Colon (tissue), 2 donors: ENCODE measurements at regions not wholly inside any gene's neighbourhood (a gene's known extent, or its start where the extent isn't known, plus 50 kb on each side); places are given as distances from the start of the nearest gene placed in this dataset.
"Not testable (repeated sequence)": the region's sequence is repeated elsewhere in the genome, so short reads cannot be mapped to it uniquely, and the experiment has no call there.

Source experiments
- FAIRE-seq: peaks from 2 replicates; lab custom pipeline; 2012; peaks lifted over from hg19 to GRCh38; lab: Jason Lieb, UNC
- donor health status: control.
- donor health status: control.

DNA sequence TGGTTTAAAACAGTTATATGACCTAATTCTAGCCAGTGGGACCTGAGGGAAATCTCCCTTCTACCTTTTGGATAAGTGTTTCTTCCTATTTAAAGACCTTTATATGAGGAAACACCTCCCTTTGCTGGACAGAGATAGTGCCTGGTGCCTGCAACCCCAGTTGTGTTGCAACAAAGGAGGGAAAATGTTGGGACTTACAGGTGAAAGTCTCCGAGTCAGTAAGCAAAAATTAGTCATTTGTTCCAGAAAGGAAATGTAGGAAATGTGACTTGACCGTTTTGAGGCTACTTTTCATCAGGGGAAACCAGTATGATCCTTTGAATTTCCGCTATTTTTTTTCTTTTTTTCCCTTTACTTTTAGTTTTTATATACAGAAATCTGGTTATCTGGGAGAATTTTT lies 165.5 kb downstream of the DKK1 start:
- FAIRE-seq, result no peak

DNA sequence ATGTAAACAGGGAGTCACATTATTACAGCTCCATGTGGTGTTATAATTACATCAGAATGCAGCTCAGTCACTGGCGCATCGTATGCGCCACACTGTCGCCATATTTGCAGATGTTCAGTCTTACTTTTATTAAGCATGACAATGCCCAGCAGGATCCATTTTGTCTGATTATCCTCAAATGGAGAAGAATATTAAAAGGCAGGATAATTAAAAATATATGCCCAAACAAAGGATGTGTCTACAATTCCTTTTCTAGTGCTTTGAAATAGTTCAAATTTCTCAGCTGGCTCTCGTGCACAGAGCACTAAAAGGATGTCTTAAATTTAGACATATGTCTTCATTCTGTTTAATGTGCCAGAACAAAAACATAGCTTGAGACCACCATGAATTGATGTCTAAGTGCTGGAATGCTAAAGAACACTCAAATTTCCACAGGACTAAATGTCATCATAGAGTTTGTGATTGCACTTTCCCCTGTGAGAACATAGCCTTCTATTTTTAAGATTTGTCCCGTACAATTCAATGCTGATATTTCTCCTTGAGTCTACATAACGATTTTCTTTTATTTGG lies 168.0 kb downstream of the DKK1 start:
- FAIRE-seq, result no peak

DNA sequence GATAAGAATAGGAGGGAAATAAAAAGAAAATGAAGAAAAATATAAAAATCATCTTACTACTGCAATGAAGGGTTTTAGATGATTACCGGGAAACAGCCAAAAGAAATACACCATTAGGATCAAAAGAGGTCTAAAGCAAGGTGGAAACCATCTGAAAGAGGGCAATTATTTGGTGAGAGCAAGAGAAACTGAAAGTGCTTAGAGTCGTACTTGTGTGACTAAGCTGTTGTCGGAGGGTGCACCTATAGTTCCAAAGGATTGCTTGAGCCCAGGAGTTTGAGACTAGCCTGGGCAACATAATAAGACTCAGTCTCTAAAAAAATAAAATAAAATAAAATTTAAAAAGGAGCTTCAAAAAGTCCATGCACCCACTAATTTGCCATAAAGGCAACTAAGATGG lies 169.5 kb downstream of the DKK1 start:
- no peak for FAIRE-seq

DNA sequence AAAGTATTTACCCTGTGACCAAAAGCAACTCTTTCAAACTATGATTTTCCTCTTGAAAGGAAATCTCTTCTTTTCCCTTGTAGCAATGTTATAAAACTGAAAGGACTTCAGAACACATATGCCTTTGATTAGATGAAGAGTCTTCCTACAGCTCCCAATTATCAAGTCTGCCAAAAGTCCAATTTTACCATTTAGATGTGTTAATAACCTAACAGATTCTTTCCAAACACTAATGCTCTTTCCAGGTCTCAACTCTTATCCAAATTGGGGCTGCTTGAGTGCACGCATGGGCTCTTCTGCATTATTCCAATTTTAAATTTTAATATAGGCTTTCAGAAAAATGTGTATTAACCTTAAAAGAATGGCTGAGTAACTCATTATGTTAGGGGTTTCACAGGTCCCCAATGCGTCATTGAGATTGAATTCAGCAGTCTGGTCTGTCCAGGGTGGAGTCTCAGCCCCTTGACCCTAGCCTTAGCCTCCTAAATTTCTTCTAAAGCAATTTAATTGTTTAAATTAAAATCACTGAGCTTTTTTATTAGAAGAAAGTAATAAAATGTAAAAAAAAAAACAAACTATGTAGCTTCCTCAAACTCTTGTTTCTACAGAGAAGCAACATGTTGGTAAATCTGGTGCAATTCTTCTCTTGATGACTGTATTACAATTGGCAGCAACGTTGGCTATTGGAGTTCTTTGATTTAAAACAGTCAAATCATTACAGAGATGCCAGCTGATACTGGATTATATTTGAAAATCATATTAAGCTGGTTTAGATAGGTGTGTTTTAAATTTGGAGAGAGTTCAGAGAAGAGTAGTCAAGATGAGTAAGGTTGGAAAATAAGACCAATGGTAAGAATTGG lies 170.4 kb downstream of the DKK1 start:
- FAIRE-seq, result no peak

DNA sequence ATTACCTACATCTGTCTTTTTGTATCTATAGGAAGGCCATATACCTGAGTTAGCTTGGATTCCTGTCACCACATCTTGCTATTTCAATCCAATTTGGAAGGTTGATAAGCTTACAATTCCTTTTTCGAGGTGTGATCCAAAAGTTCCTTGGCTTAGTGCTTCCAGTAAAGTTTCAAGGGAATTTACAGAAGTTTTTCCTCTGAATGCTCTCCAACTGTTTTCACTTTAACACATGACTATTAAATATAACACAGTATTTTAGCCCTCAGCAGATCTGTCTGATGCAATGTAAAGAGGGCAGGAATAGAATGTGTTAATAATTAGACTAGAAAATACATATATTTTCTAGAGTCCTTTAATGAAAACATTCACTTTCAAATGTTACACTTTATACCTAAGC lies 171.4 kb downstream of the DKK1 start:
- no peak for FAIRE-seq

DNA sequence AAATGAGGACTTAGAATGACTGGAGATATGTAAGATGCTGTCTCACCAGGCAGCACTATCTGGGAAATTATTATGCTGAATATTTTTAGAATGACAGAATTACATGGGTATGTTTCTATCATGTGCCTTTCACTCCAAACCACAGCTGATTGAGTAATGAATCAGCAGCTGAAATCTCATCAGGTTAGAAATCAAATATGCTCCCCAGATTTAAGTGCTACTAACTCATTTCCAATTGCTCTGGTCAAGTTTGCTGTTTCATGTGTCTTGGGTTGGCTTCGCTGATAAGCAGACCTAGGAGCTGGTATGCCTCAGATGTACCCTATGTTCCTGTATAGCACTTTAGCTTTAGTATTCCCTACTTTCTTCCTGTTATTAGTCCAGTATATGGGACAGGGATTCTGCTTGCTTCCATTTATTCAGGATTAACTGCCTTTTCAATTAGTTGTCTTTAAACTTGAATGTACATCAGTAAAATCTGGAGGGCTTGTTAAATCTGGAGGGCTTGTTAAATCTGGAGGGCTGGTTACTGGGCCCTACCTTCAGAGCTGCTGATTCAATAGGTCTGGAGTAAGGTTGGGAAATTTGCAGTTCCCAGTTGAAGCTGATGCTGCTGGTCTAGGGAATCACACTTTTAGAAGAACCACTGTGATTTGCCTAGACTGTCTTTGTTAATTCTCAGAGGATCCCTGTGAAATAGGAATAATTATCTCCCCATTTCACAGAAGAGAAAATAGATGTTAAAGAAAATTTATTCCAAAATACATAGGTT lies 172.9 kb downstream of the DKK1 start:
- no peak for FAIRE-seq

DNA sequence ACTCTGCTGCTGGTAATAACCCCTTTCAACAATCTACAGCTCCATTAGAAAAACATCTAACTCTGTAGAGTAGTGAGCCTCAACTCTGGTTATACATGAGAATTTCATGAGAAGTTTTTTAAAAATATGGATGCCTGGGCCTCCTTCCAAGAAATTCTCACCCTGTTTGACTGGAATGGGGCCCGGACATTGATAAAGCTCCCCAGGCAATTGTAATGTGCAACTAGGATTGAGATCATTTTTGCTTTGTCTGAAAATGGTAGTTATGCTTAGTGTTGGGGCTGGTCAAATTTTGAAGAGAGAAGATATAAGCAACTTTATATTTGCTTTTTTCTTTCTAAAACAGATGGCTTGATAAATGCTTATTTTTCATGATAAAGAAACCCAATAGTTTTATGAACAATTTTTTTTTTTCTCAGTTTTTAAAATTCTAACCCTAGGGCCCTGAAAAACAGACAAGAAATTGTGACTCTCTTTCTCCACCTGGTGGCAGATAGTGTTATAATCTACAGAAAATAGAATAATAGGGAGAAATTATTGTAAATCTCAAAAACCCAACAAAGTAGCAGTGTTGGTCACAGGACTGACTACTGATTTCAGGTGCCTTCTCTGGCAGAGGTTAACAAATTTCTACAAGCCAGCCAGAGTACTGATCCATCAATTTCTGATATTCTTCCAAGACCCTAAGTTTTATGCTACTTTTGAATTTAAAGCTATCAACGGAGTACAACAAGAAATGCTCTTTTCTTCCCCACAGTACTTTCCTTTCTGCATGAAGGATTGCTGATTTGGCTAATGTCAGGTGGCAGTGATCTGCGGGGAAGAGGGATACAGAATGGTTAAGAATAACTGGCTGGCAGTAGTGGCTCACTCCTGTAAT lies 174.8 kb downstream of the DKK1 start:
- no peak for FAIRE-seq

DNA sequence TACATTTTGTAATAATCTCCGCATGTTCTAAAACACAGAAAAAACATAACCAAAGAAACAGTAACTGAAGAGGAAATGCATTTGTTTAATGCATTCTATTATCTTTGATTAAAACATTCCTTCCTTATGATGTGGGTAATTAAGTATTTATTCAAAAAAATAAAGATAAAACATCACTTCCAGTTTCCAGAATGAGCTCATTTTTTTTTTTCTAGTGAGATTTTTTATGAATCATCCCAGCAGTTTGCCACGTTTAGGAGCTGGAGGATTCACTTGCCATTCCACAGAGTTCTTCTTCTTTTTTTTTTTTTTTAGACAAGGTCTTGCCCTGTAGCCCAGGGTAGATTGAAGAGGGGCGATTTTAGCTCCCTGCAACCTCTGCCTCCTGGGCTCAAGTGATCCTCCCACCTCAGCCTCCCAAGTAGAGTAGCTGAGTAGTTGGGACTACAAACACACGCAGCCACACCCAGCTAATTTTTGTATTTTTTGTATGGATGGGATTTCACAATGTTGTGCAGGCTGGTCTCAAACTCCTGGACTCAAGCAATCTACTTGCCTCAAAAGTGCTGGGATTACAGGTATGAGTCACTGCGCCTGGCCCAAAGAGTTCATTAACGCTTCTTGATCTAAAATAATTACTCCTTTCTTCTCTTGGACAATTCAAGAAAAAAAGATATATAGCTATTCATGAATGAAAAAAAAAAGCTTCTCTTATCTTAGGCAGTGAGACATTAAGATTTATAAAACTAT lies 177.3 kb downstream of the DKK1 start:
- no peak for FAIRE-seq

DNA sequence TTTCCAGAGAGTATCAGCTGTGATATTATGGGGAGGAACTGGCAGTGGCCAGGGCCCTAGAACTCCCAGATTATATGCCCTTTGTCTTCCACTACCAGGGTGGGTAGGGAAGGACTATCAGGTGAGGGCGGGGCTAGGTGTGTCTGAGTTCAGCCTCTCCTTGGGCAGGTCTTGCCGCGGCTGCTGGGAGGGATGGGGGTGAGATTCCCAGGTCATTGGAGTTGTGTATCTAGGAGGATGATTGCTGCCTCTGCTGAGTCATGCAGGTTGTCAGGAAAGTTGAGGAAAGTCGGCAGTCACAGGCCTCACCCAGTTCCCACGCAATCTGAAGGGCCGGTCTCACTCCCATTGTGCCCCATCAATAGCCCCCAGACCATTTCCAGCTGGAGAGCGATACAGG lies 185.2 kb downstream of the DKK1 start:
- no peak for FAIRE-seq

DNA sequence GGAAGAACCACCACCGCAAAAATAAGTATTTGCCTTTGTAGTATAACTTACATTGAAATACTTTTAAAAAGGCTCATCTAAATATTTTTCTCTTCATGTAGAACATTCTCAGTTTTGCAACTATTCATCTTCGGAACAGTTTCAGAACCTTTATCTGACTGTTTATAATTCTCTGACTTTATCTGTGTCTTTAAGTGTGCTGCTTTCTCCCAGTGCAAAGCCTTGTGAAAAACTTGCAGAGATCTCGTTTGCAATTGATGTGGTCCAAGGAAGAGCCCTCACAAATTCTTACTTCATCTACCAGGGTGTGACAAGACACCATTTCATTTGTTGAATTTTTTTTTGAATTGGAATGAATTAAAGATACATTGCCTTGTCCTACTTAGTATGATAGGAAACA lies 186.4 kb downstream of the DKK1 start:
- no peak for FAIRE-seq

DNA sequence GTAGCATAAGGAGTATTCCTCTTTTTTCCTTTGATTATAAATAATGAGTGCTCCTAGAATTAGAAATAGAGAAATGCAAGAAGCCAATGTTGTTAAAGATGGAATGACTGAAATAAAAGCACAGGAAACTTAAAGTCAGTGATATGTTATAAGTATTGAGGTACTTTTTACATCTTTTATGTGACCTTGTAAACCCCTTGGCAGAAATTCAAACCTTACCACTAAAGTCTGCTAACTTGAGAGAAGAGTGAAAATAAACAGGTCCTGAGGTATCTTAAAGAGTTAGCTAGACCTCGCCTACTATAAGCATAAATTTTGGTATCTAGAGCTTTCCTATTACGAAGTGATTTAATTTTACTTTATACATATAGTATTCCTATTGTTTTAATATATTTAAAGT lies 188.2 kb downstream of the DKK1 start:
- FAIRE-seq, result no peak

DNA sequence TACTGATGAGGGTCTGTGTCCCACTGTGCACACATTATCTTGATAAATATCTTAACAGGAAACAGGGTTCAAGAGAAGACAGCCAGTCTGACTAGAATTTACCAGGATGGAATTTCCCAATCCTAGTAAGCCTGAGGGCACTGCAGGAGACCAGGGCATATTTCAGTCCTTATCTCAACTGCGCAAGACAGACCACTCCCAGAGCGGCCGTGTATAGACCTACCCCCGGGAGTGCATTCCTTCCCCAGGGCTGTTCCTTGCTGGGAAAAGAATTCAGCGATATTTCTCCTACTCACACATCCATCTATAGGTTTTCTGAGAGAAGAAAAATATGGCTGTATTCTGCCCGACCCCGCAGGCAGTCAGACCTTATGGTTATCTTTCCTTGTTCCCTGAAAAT lies 191.3 kb downstream of the DKK1 start:
- FAIRE-seq, result not testable (repeated sequence)

DNA sequence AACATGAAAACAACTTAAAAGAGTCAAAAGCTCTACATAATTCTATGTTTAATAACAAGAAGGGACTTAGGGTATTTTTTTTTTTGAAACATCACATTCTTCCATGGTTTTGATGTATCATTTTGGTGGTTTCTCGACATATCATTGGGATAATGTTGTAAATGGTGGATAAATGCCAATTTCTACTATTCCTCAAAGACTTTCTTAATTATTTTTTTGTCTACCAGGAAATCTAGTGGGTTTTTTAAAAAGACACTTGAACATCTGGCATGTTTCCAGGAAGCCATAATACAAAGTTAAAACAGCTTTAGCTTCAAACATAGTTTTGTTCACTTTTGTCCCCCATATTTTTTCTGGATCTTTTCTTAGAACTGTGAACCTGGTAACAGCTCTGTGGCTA lies 200.4 kb downstream of the DKK1 start:
- no peak for FAIRE-seq

DNA sequence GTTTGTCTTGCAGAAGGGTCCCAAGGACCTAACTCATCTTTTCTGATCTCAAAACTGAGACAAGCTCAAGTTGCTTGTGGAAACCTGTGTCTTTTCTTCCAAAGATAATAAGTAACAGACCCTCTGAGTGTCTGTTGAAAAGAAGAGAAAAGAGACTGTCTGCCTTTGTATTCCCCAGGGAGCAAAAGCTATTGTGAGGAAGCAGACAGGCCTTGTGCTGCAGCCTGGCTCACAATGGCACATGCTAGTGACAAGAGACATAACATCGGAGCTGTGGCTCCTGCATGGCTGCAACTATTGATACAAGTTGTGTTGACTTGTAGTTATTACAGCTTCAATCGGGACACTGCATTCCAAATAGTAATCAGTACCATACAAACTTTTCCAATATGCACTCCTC lies 202.9 kb downstream of the DKK1 start:
- no peak for FAIRE-seq

DNA sequence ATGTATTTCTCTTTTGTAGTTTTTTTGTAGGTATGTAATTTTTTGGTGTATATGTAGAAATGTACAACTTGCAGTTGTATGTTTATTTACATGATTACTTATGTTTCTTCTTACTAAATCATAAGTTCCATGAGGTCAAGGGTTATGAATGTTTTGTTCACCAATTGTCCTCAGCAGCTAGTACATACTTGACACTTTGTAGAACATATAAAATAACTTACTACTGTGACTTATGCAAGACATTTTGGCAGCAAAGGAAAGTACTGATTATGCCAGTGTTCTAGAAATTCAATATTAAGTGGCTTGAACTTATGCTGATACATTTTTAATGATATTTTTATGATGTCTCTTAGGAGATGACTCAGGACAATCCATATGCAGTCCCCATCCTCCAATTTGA lies 209.6 kb downstream of the DKK1 start:
- no peak for FAIRE-seq

DNA sequence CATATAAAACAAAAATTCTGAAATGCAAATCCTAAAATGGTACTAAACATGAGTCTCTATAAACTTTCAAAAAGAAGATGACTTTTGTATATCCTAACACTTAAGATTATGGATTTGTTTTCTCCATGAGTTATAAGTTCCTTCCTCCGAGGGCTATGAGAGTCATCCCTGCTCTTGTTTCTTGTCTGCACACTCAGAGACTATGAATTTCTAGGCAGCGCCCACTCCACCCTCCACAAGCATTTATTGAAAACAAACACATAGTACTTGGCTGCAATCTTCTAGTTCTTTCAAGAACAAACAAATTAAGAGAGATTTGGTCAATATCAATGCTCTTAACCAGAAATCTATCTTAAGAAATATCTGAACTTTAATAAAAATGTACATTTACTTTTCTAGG lies 211.7 kb downstream of the DKK1 start:
- FAIRE-seq, result no peak

DNA sequence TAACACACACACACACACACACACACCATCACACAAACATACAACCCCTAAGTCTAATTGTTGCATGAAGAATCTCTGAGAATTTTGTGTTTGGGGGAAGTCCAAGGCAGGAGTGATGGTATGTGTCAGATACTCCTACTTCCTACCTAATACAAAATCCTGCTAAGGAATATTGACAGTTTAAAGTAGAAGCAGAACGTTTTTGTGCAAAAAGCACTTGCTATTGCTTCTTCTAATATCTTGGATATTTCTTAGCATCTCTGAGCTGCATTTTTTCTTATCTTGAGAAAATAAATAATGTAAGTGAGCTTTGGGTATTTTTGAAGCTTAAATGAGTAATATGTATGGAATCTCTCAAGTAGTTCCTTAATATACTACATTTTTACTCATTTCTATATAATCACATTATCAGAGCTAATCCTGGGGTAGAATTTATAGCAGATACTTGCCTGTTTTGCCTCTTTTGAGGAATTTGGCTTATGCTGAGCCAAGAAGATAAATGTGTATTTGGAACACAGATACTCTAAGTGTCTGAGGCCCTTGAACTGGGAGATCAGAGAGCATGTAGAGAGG lies 212.3 kb downstream of the DKK1 start:
- FAIRE-seq, result no peak

DNA sequence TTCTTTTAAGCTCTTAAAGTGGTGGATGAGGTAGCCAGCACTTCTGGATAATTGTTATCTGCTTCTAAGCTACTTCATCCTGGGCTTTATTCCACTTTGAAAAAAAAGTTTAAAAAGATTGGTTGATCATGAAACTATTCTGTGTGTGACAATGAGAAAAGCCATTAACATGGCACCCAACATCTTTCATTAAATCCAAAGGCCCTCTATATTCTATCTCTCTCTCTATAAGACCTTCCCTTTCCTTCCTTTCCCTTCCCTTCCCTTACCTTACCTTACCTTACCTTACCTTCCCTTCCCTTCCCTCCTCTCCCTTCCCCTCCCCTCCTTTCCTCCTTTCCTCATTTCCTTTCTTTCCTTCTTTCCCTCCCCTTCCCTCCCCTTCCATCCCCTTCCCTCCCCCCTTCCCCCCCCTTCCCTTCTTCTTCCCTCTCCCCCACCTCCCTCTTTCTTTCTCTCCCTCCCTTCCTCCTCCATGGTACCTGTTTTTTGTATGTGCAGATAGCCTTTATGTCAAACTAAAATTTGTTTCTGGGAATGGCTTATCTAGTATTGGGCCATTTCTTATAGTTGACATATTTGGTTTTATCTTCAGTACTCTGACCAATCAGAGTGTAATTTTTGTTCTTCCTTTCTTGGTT lies 218.7 kb downstream of the DKK1 start:
- FAIRE-seq, result no peak

DNA sequence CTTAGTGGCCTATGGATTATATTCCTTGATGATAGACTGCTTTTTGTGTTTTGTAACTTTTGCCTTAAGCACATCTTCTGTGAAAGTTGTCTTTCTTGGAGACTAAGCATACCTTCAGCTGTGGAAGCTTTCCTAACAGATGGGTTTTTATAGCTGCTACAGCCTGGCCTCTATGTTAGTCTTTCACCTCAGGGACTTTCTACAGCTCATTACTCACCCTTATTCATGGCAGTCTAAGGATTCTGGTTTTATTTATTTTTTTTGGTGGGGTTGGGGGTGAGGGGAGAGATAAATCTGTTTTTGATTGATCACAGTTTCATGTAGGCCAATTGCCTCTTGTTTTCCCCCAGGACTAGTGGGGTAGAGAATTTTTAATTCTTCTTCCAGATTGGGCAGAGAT lies 219.9 kb downstream of the DKK1 start:
- no peak for FAIRE-seq

DNA sequence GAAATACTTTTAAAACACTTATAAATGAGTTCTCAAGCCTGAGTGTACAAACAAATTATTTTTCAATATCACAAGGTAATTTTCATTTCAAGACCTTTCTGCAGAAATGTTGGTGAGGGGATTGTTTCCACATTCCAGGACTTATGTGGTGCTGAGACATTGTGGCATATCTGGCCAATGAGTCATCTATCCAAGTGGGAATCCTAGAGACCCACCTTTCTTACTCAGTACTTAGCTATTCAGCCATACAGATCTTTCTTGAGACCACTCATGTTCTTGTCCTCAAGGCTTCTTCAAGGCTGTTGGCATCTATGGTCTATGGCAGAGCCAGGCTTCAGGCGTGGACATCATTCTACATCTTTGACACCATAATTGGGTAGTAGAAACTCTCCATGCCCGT lies 225.4 kb downstream of the DKK1 start:
- FAIRE-seq, result no peak

DNA sequence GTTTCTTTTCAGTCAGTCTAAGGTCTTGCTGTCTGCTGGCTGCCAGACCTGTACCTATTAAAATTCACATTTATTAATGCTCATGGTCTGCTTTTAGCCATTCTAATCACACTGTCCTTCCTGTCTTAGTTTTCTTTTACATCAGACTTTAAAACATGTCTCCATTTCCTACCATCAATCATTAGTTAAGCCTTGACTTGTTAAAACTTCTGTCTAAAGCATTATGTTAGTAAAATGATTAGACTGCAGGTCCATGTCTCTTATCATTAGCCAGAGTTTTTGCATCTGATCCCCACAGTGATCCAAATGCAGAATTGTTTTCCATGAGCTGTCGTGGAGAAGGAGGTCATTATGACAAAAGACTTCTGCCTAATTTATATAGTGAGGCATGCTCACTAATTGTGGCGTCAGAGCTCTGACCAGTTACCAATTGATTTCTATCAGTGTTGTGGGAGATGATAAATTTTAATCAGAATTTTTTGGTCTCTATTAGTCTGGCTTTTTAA lies 226.5 kb downstream of the DKK1 start:
- FAIRE-seq, result no peak
